H1 (cell line): ENCODE measurements at regions not wholly inside any gene's neighbourhood (a gene's known extent, or its start where the extent isn't known, plus 50 kb on each side); places are given as distances from the start of the nearest gene placed in this dataset.
"Not testable (repeated sequence)": the region's sequence is repeated elsewhere in the genome, so short reads cannot be mapped to it uniquely, and the experiment has no call there.

Source experiments
- CTCF ChIA-PET: fragments of 300-600 bp; sonication (Branson Sonifier 250); formaldehyde crosslinking; loops from one replicate; lab custom pipeline; 2021; ENCODE audit not compliant: partially characterized antibody; lab: Charles Lee
- POLR2A ChIA-PET: fragments of 300-600 bp; sonication (Branson Sonifier 250); formaldehyde crosslinking; loops from one replicate; lab custom pipeline; 2021; ENCODE audit warnings: inconsistent platforms; ENCODE audit not compliant: partially characterized antibody; lab: Charles Lee
- DNase-seq, 2 experiments: peaks; one replicate each; pipeline versions ENCODE4 v3.0.0 to v3.0.0-alpha.2; 2010 to 2022; ENCODE audit warnings: low spot score in 2 of 2, low read depth in 1 of 2, mixed read lengths in 1 of 2
- FAIRE-seq: peaks from 2 replicates; lab custom pipeline; 2011; peaks lifted over from hg19 to GRCh38; lab: Jason Lieb, UNC
- H2AFZ ChIP-seq: 2 replicates; pipeline ENCODE4 v1.8.1; 2012; ENCODE audit warnings: low read length, inconsistent platforms
- H2AK5ac ChIP-seq: 2 replicates; pipeline ENCODE4 v1.6.1; 2013; ENCODE audit warnings: low read depth, low read length
- H2BK120ac ChIP-seq: replicated peaks from 2 replicates; pipeline ENCODE3; 2013; ENCODE audit warnings: low read depth, low read length, inconsistent platforms
- H2BK12ac ChIP-seq: 2 replicates; pipeline ENCODE4 v1.6.1; 2013; ENCODE audit warnings: low read depth, low read length
- H2BK15ac ChIP-seq: 2 replicates; pipeline ENCODE4 v1.6.1; 2013; ENCODE audit warnings: low read length
- H2BK20ac ChIP-seq: 2 replicates; pipeline ENCODE4 v1.6.1; 2013; ENCODE audit warnings: low read length
- H2BK5ac ChIP-seq: 2 replicates; pipeline ENCODE4 v1.6.1; 2013; ENCODE audit warnings: low read depth, low read length
- H3K14ac ChIP-seq: 2 replicates; pipeline ENCODE4 v1.6.1; 2013; ENCODE audit warnings: inconsistent platforms; ENCODE audit not compliant: insufficient read length
- H3K18ac ChIP-seq: 2 replicates; pipeline ENCODE4 v1.6.1; 2013; ENCODE audit warnings: low read length; ENCODE audit errors: extremely low read depth
- H3K23ac ChIP-seq: 2 replicates; pipeline ENCODE4 v1.6.1; 2013; ENCODE audit warnings: inconsistent platforms; ENCODE audit not compliant: insufficient read length
- H3K23me2 ChIP-seq: 2 replicates; pipeline ENCODE4 v1.6.1; 2013; ENCODE audit warnings: low read depth, low read length
- H3K27ac ChIP-seq: 2 replicates; pipeline ENCODE4 v1.6.1; 2011; ENCODE audit warnings: low read depth, low read length, inconsistent platforms
- H3K27me3 ChIP-seq, 4 experiments: replicated peaks in 1 of 4; 1 replicate in 1 of 4; 2 replicates in 3 of 4; pipeline versions ENCODE4 v1.6.1 to v1.8.1; 2011 to 2013; ENCODE audit warnings: low read length in 3 of 4, mild to moderate bottlenecking in 3 of 4, inconsistent platforms in 2 of 4, mixed read lengths in 2 of 4, moderate library complexity in 1 of 4; ENCODE audit not compliant: control insufficient read depth in 3 of 4, insufficient read depth in 3 of 4; ENCODE audit errors: extremely low read depth in 1 of 4
- H3K36me3 ChIP-seq, 4 experiments: 2 replicates each; pipeline versions ENCODE4 v1.6.1 to v1.8.1; 2011 to 2013; ENCODE audit warnings: mild to moderate bottlenecking in 4 of 4, low read length in 3 of 4, moderate library complexity in 2 of 4, control low read depth in 1 of 4, inconsistent platforms in 1 of 4; ENCODE audit not compliant: insufficient read depth in 4 of 4, control insufficient read depth in 2 of 4
- H3K4ac ChIP-seq: replicated peaks from 2 replicates; pipeline ENCODE3; 2013; ENCODE audit warnings: low read length, low read depth, mixed read lengths, inconsistent platforms; ENCODE audit not compliant: insufficient read length
- H3K4me1 ChIP-seq, 4 experiments: replicated peaks in 1 of 4; 1 replicate in 1 of 4; 2 replicates in 3 of 4; pipeline versions ENCODE4 v1.6.1 to v1.8.1; 2011 to 2013; ENCODE audit warnings: low read length in 3 of 4, inconsistent platforms in 2 of 4, mixed read lengths in 1 of 4; ENCODE audit not compliant: insufficient read depth in 4 of 4, control insufficient read depth in 3 of 4
- H3K4me2 ChIP-seq, 2 experiments: 2 replicates each; pipeline versions ENCODE4 v1.6.1 to v1.8.1; 2011 to 2013; ENCODE audit warnings: low read depth in 2 of 2, low read length in 2 of 2, control low read depth in 1 of 2, inconsistent platforms in 1 of 2, mild to moderate bottlenecking in 1 of 2; ENCODE audit not compliant: insufficient read depth in 1 of 2
- H3K4me3 ChIP-seq, 4 experiments: fragments of 200-600, 300-600 bp in 1 of 4; sonication (generic), shearing (Covaris generic), sonication (Bioruptor Twin) in 1 of 4; 2 replicates each; pipeline versions ENCODE4 v1.5.1 to v1.8.1; 2011 to 2016; ENCODE audit warnings: low read length in 4 of 4, low read depth in 3 of 4, control low read depth in 2 of 4, inconsistent platforms in 2 of 4, mild to moderate bottlenecking in 2 of 4, mixed read lengths in 1 of 4, moderate library complexity in 1 of 4; ENCODE audit not compliant: insufficient read depth in 2 of 4; ENCODE audit errors: extremely low read depth in 1 of 4
- H3K56ac ChIP-seq: replicated peaks from 2 replicates; pipeline ENCODE3; 2013; ENCODE audit warnings: low read depth, mild to moderate bottlenecking, mixed read lengths, low read length, inconsistent platforms; ENCODE audit not compliant: insufficient read length
- H3K79me1 ChIP-seq: 2 replicates; pipeline ENCODE4 v1.6.1; 2013; ENCODE audit warnings: low read depth, low read length, control low read depth
- H3K79me2 ChIP-seq, 2 experiments: 2 replicates each; pipeline versions ENCODE4 v1.6.1 to v1.8.1; 2012 to 2013; ENCODE audit warnings: low read length in 2 of 2, mild to moderate bottlenecking in 2 of 2, inconsistent platforms in 1 of 2; ENCODE audit not compliant: insufficient read depth in 2 of 2, control insufficient read depth in 1 of 2
- H3K9ac ChIP-seq, 4 experiments: replicated peaks in 1 of 4; 1 replicate in 1 of 4; 2 replicates in 3 of 4; pipeline versions ENCODE4 v1.6.1 to v1.8.1; 2011 to 2013; ENCODE audit warnings: low read depth in 3 of 4, low read length in 3 of 4, control low read depth in 2 of 4, mild to moderate bottlenecking in 2 of 4, moderate library complexity in 2 of 4, inconsistent platforms in 1 of 4; ENCODE audit errors: extremely low read depth in 1 of 4
- H3K9me3 ChIP-seq, 2 experiments: 2 replicates each; pipeline versions ENCODE4 v1.6.1 to v1.8.1; 2012 to 2013; ENCODE audit warnings: mild to moderate bottlenecking in 2 of 2, moderate library complexity in 2 of 2, control low read depth in 1 of 2, inconsistent platforms in 1 of 2, low read depth in 1 of 2, low read length in 1 of 2, mixed read lengths in 1 of 2; ENCODE audit not compliant: insufficient read depth in 2 of 2
- H4K20me1 ChIP-seq, 2 experiments: replicated peaks in 1 of 2; 2 replicates each; pipeline versions ENCODE3 to v1.8.1; 2011 to 2013; ENCODE audit warnings: inconsistent platforms in 2 of 2, low read length in 2 of 2, mild to moderate bottlenecking in 1 of 2; ENCODE audit not compliant: insufficient read depth in 2 of 2, control insufficient read depth in 1 of 2
- H4K5ac ChIP-seq: 2 replicates; pipeline ENCODE4 v1.6.1; 2013; ENCODE audit warnings: low read length, low read depth, mixed read lengths, inconsistent platforms; ENCODE audit not compliant: insufficient read length
- H4K8ac ChIP-seq: 2 replicates; pipeline ENCODE4 v1.8.0; 2013; ENCODE audit warnings: mild to moderate bottlenecking, moderate library complexity, low read length, inconsistent platforms; ENCODE audit not compliant: insufficient read depth; ENCODE audit errors: extremely low read depth
- H4K91ac ChIP-seq: replicated peaks from 2 replicates; pipeline ENCODE3; 2013; ENCODE audit warnings: low read length, mixed read lengths, inconsistent platforms; ENCODE audit not compliant: insufficient read length
- WGBS, 2 experiments: shearing (Covaris generic) in 1 of 2; methylation state at CpG; one replicate each; pipeline versions ENCODE4 v1.1.6 to v1.1.7; 2013 to 2015; ENCODE audit warnings: low lambda C conversion rate in 2 of 2, mixed read lengths in 2 of 2, inconsistent platforms in 1 of 2, low coverage in 1 of 2, missing lambda C conversion rate in 1 of 2; ENCODE audit not compliant: insufficient replicate concordance in 2 of 2, insufficient coverage in 1 of 2, insufficient read length in 1 of 2; ENCODE audit errors: extremely low coverage in 1 of 2, missing lambda C conversion rate in 1 of 2; 5-methylcytosine and 5-hydroxymethylcytosine counted together

- H2BK15ac ChIP-seq, H2AK5ac ChIP-seq, POLR2A ChIA-PET, H2BK5ac ChIP-seq, H2BK20ac ChIP-seq, H3K79me1 ChIP-seq, H2AFZ ChIP-seq, H4K8ac ChIP-seq, H3K36me3 ChIP-seq, H3K4me2 ChIP-seq, DNase-seq, H3K27ac ChIP-seq, H3K9ac ChIP-seq, H3K27me3 ChIP-seq, H3K4me1 ChIP-seq, H3K56ac ChIP-seq, H4K5ac ChIP-seq, CTCF ChIA-PET, H4K91ac ChIP-seq, H3K79me2 ChIP-seq, H3K4me3 ChIP-seq, H3K4ac ChIP-seq, H2BK120ac ChIP-seq, H2BK12ac ChIP-seq, H4K20me1 ChIP-seq, H3K23ac ChIP-seq, H3K14ac ChIP-seq, FAIRE-seq, H3K18ac ChIP-seq, H3K23me2 ChIP-seq: not testable (repeated sequence)
- WGBS, 2 experiments = 89% methylated on average over 4 of the region's 5 CpGs; no CpG with 5 or more reads in 1 of the 2 experiments
- H3K9me3 ChIP-seq = peaks cover 7 to 12% of the 10 kb centered on the region in 2 experiments; a peak in 3 of 4 replicates
These were observed 628.7 kb downstream of the GABRG2 start for GRCh38 chr5:162696272-162696671.
